HEK293 (cell line): ENCODE measurements at regions not wholly inside any gene's neighbourhood (a gene's known extent, or its start where the extent isn't known, plus 50 kb on each side); places are given as distances from the start of the nearest gene placed in this dataset.

ENCODE experiments used
- CTCF ChIA-PET: fragments of 350-600 bp; formaldehyde crosslinking; extraction: SDS; loops from one replicate; lab custom pipeline; 2021; ENCODE audit warnings: antibody characterized with exemption; lab: Yijun Ruan, JAX
- POLR2A ChIA-PET: fragments of 300-600 bp; formaldehyde crosslinking; extraction: SDS; loops from one replicate; lab custom pipeline; 2020; ENCODE audit warnings: antibody characterized with exemption, inconsistent platforms; lab: Yijun Ruan, JAX
- H3K27ac ChIP-seq: fragments of 200-500 bp; sonication (Bioruptor generic); 2 replicates; pipeline ENCODE4 v1.5.1; 2014; ENCODE audit warnings: low read depth, low read length, control low read depth, inconsistent platforms; ENCODE audit errors: extremely low read depth
- H3K36me3 ChIP-seq, 2 experiments: fragments of 200-500 bp in 1 of 2; sonication (Bioruptor generic) in 1 of 2; 1 replicate in 1 of 2; 2 replicates in 1 of 2; pipeline ENCODE4 v1.5.1; 2014 to 2017; ENCODE audit warnings: inconsistent platforms in 2 of 2, low read length in 2 of 2; ENCODE audit not compliant: control insufficient read depth in 2 of 2, insufficient read depth in 1 of 2
- H3K4me1 ChIP-seq: fragments of 200-500 bp; sonication (Bioruptor generic); 2 replicates; pipeline ENCODE4 v1.5.1; 2014; ENCODE audit warnings: mild to moderate bottlenecking, low read length, inconsistent platforms; ENCODE audit not compliant: control insufficient read depth, insufficient read depth
- H3K4me3 ChIP-seq: 2 replicates; pipeline ENCODE4 v1.5.1; 2011; ENCODE audit warnings: low read depth, mild to moderate bottlenecking, control low read depth, low read length, moderate library complexity
- H3K9me3 ChIP-seq: fragments of 200-500 bp; sonication (Bioruptor generic); 2 replicates; pipeline ENCODE4 v1.5.1; 2014; ENCODE audit warnings: low read depth, low read length, inconsistent platforms; ENCODE audit not compliant: control insufficient read depth, insufficient read depth
- ATF2 ChIP-seq: fragments of 450-650 bp; formaldehyde crosslinking; IDR thresholded peaks from 2 replicates; pipeline ENCODE4 v1.5.1; 2016; ENCODE audit warnings: missing biosample characterization, missing genetic modification characterization, low read depth
- CTCF ChIP-seq: fragments of 450-650 bp; formaldehyde crosslinking; IDR thresholded peaks from 2 replicates; pipeline ENCODE4 v1.5.1; 2016; ENCODE audit warnings: missing biosample characterization, missing genetic modification characterization
- GLIS1 ChIP-seq: fragments of 450-650 bp; formaldehyde crosslinking; IDR thresholded peaks from 2 replicates; pipeline ENCODE4 v1.5.1; 2016; ENCODE audit warnings: missing biosample characterization, missing genetic modification characterization
- HIC1 ChIP-seq: fragments of 450-650 bp; formaldehyde crosslinking; IDR thresholded peaks from 2 replicates; pipeline ENCODE4 v1.5.1; 2016; ENCODE audit warnings: missing biosample characterization, missing genetic modification characterization
- HOXA7 ChIP-seq: sonication (generic); formaldehyde crosslinking; IDR thresholded peaks from 2 replicates; pipeline ENCODE4 v1.8.1; 2022; ENCODE audit warnings: missing genetic modification reagents, borderline replicate concordance
- PRDM2 ChIP-seq: fragments of 450-650 bp; formaldehyde crosslinking; IDR thresholded peaks from 2 replicates; pipeline ENCODE4 v1.5.1; 2016; ENCODE audit warnings: missing biosample characterization, missing genetic modification characterization, borderline replicate concordance
- TRIM28 ChIP-seq: IDR thresholded peaks from 2 replicates; pipeline ENCODE4 v1.6.1; 2011; ENCODE audit warnings: low read length, control low read depth, borderline replicate concordance
- ZBTB11 ChIP-seq: fragments of 450-650 bp; formaldehyde crosslinking; conservative IDR thresholded peaks from 2 replicates; pipeline ENCODE4 v1.5.1; 2016; ENCODE audit warnings: low read depth, missing biosample characterization, missing genetic modification characterization
- ZNF16 ChIP-seq: fragments of 450-650 bp; formaldehyde crosslinking; IDR thresholded peaks from 2 replicates; pipeline ENCODE4 v1.5.1; 2016; ENCODE audit warnings: low read depth, missing biosample characterization, missing genetic modification characterization
- ZNF175 ChIP-seq: fragments of 450-650 bp; formaldehyde crosslinking; IDR thresholded peaks from 2 replicates; pipeline ENCODE4 v1.5.1; 2016; ENCODE audit warnings: missing biosample characterization, missing genetic modification characterization
- ZNF221 ChIP-seq: fragments of 450-650 bp; formaldehyde crosslinking; IDR thresholded peaks from 2 replicates; pipeline ENCODE4 v1.5.1; 2017; ENCODE audit warnings: missing biosample characterization, missing genetic modification characterization, borderline replicate concordance
- ZNF24 ChIP-seq: fragments of 450-650 bp; formaldehyde crosslinking; IDR thresholded peaks from 2 replicates; pipeline ENCODE4 v1.5.1; 2016; ENCODE audit warnings: missing biosample characterization, missing genetic modification characterization
- ZNF274 ChIP-seq, 2 experiments: fragments of 200-500 bp in 1 of 2; fragments of 450-650 bp in 1 of 2; sonication (Bioruptor generic) in 1 of 2; formaldehyde crosslinking in 1 of 2; IDR thresholded peaks; 2 replicates each; pipeline versions ENCODE4 v1.5.1 to v1.6.1; 2014 to 2016; ENCODE audit warnings: borderline replicate concordance in 1 of 2, inconsistent platforms in 1 of 2, low read length in 1 of 2, missing biosample characterization in 1 of 2, missing genetic modification characterization in 1 of 2
- ZNF560 ChIP-seq: fragments of 450-650 bp; formaldehyde crosslinking; IDR thresholded peaks from 2 replicates; pipeline ENCODE4 v1.5.1; 2017; ENCODE audit warnings: missing biosample characterization, missing genetic modification characterization, borderline replicate concordance
- ZNF561 ChIP-seq: fragments of 450-650 bp; IDR thresholded peaks from 2 replicates; pipeline ENCODE4 v1.5.1; 2018; ENCODE audit warnings: missing biosample characterization, missing genetic modification characterization, borderline replicate concordance
- ZNF624 ChIP-seq: fragments of 450-650 bp; formaldehyde crosslinking; IDR thresholded peaks from 2 replicates; pipeline ENCODE4 v1.5.1; 2017; ENCODE audit warnings: missing biosample characterization, missing genetic modification characterization
- ZNF626 ChIP-seq: fragments of 450-650 bp; sonication (Bioruptor Pico); formaldehyde crosslinking; IDR thresholded peaks from 2 replicates; pipeline ENCODE4 v1.5.1; 2018; ENCODE audit warnings: missing biosample characterization, missing genetic modification characterization, inconsistent platforms
- ZNF639 ChIP-seq: fragments of 450-650 bp; formaldehyde crosslinking; IDR thresholded peaks from 2 replicates; pipeline ENCODE4 v1.5.1; 2016; ENCODE audit warnings: missing biosample characterization, missing genetic modification characterization
- ZNF670 ChIP-seq: fragments of 450-650 bp; formaldehyde crosslinking; IDR thresholded peaks from 2 replicates; pipeline ENCODE4 v1.5.1; 2016; ENCODE audit warnings: missing biosample characterization, missing genetic modification characterization, low read depth
- ZNF777 ChIP-seq: fragments of 450-650 bp; formaldehyde crosslinking; IDR thresholded peaks from 2 replicates; pipeline ENCODE4 v1.5.1; 2017; ENCODE audit warnings: missing biosample characterization, missing genetic modification characterization, borderline replicate concordance

- TF ChIP-seq ZNF561 (tag by site-specific recombination) (no peak), CTCF (tag by site-specific recombination) (no peak), ZNF560 (tag by site-specific recombination) (no peak), ZNF175 (tag by site-specific recombination) (no peak), ZNF639 (no peak)
Measured at GRCh38 chr13:93144031-93144430, 82.6 kb upstream of the GPC6 start (continued).

- no peak overlapping the region for H3K27ac ChIP-seq
- POLR2A ChIA-PET: no interaction called here
- TF ChIP-seq ZBTB11 (tag by site-specific recombination) (no peak), ATF2 (tag by site-specific recombination) (no peak), PRDM2 (no peak), HIC1 (no peak), HOXA7 (CRISPR knock-in tag) (no peak), ZNF626 (no peak), ZNF624 (tag by site-specific recombination) (no peak), ZNF274 (IDR thresholded peaks at IDR 0.05; ENCODE audit: low read length) (no peak), ZNF274 (tag by site-specific recombination; IDR thresholded peaks at IDR 0.05; ENCODE audit: borderline replicate concordance) (no peak), ZNF24 (tag by site-specific recombination) (no peak), ZNF221 (tag by site-specific recombination) (no peak), ZNF777 (tag by site-specific recombination) (no peak), GLIS1 (no peak), TRIM28 (no peak), ZNF16 (tag by site-specific recombination) (no peak), ZNF670 (tag by site-specific recombination) (no peak)
Measured at GRCh38 chr13:93145199-93145598, 81.4 kb upstream of the GPC6 start.

More at GRCh38 chr13:93145199-93145598, 81.4 kb upstream of the GPC6 start:
- Histone ChIP-seq H3K4me3 (no peak overlapping the region), H3K9me3 (no peaks in the 10 kb centered on the region), H3K36me3 (no peaks in the 10 kb centered on the region), H3K4me1 (no peaks in the 10 kb centered on the region)
- CTCF ChIA-PET: no interaction called here
